GM19328 (cell line): ENCODE measurements at regions not wholly inside any gene's neighbourhood (a gene's known extent, or its start where the extent isn't known, plus 50 kb on each side); places are given as distances from the start of the nearest gene placed in this dataset.

ENCODE experiments used
- ATAC-seq: cut with Tn5 transposase; IDR thresholded peaks from one replicate; pipeline ENCODE4 v1.9.1; 2021; ENCODE audit warnings: mild to moderate bottlenecking, moderate library complexity; ENCODE audit not compliant: unreplicated experiment

DNA sequence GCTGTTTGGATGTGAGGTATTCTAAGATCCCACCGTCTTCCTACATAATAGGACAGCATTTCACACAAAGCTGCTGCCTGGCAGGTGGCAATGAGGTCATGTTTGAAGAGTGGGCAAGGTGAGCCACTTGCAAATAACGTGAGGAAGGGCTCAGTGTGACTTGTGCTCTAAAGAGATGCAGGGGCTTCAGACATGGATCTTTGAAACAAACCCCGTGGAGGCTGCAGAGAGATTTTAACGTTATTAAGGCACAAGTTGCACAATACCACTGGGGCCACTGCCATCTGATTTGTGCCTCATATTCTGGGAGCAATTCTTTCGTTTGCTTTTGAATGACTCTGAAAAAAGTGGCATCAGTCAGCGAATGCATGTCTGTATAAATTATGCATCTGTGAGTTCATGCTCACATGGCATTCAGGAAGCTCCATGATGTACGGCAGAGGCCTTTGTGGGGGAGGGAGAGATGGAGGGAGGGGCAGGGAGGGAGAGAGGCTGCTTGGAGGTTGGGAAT is 362.0 kb downstream of the SOX11 start:
- ATAC-seq: no peak

DNA sequence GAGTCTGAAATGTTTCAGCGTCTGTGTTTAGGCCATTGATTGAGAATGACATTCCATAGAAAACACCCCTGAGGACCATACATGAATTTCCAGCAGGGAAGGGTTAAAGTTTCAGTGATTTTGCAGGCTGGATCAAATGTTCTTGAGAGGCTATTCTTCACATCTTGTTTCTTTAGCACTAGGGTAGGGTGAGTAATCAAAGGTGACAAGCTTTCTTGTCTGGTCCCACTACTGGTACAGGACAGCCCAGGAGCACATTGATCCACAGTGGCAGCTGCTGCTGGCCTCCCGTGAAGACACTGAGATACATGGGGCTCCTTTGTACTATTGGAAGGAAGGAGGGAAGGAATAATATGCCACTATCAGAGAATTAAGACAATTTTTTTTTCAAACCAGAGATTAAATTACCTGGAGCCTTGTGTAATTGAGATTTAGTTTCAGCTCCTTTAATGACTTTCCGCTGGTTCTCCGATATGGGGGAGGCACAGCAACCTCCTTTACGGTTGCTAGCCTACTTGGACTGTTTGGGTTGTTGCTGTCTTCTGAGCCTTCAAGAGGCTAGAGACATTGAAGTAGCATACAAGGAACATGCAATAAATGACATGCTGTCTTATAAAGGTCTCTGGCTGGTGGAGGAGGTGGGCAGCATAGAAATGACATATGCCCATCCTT is 368.9 kb downstream of the SOX11 start:
- ATAC-seq: no peak

DNA sequence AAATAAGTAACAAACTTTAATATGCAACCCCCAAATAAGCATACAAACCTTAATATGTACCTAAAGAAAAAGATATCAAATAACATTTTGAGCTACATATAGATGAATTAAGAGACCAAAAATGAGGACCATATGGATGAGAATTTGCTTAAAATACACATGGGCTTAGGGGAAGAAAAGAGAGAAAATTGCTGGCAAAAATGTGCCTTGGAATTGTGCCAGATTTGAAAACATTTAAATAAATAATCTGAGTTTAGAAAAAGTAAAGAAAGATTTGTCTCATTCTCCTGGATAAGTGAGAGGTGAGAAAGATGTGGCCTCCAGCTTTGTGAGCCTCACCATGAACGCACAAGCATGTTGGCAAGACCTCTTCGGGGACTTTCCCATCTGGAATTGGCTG is 372.6 kb downstream of the SOX11 start:
- ATAC-seq: no peak

DNA sequence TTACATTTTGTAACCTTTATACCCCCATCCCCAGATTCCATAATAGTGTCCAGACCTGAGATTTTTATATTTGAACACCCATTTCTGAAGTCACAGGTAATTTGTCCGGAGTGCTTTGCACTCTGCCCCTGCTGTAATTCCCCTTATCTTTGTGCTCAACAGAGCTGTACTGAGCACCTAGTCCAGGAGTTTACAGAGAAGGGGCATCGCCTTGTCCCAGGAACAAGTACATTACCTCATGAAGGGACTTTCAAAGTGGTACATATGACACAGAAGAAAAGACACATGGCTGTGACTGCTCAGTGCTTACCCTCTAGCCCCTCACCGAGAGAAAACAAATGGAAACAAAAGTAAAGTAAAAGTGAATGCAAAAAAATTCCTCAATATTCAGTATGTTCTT is 373.5 kb downstream of the SOX11 start:
- ATAC-seq: no peak

DNA sequence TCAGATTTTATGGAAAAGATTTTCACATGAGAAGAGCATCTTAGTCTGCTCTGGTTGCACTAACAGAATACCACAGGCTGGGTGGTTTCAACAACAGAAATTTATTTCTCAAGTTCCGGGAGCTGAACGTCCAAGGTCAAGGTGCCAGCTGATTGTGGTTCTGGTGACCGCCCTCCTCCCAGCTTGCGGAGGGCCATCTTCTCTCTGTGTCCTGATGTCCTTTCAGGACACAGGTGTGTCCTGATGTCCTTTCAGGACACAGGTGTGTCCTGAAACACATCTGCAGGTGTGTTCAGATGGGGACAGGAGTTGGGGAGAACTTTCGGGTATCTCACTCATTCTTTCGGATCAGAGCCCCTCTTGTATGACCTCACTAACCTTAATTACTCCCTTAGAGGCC is 374.9 kb downstream of the SOX11 start:
- ATAC-seq: no peak

DNA sequence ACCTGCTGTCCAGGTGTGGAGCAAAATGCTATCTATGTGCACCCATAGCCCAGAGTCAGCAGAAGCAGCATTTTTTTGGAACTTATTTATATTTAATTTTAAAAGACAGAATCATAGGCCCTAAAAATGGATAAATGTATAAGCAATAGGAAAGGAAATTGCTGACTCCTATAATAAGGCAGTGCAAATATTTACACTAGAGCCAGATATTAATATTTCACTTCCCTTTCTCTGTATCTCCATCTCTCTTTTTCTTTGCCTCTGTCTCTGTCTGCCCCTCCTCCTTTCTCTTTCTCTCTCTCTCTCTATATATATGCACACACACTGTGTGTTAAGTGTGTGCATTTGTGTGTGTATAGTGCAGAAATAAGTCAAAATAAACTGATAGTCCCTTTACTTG is 375.6 kb downstream of the SOX11 start:
- no peak for ATAC-seq

DNA sequence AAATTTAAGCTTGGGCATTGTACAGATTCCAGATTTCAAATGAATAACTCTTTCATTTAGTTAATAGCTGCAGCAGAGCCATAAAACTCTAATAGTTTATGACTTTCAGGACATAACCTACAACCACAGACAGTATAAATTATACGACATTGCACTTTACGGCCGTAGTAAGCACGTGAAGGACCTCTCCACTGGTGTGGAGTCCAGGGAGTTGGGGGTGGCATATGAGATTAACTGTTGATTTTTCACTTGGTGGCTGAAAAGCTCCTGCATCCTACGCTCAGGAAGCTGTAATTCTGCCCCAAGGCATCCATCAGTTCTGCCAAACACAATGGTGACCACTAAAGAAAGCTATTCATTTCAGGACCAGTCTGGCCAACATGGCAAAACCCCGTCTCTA is 376.2 kb downstream of the SOX11 start:
- no peak for ATAC-seq

DNA sequence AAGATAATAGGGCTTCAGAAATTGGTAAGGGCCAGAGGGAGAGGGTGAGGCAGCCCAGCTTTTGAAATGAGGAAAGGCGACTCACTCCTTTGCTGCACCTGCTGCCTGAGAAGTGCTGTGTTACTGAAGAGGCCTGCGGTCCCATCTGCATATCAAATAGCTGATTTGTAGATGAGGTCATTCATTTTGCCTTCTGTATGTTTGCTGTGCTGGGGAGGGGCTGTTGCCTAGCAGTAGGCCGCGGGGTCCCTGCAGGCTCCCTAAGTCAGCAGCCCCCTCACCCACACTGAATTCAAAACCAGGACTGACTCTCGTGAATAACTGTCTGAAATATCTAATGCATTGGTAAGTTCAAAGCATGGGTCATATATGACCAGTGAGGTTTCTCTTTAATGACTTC is 377.2 kb downstream of the SOX11 start:
- ATAC-seq: no peak

DNA sequence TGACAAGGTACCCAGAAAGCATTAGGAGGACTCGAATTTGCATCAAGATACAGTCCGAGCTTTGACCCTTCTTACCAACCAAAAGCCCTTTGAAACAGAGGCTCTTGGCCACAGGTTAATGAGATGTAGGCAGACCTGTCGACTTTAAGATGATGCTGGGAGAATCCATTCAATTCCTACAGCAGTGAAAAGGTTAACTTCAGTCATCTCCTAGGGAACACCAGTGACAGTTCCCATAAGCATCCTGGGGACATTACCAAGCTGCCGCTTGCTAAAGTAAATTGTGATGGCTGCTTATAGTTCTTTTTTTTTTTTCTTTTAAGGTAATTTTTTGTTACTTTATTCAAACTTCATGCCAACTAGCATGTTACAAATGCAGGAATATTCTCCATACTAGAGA is 379.3 kb downstream of the SOX11 start:
- ATAC-seq: no peak

DNA sequence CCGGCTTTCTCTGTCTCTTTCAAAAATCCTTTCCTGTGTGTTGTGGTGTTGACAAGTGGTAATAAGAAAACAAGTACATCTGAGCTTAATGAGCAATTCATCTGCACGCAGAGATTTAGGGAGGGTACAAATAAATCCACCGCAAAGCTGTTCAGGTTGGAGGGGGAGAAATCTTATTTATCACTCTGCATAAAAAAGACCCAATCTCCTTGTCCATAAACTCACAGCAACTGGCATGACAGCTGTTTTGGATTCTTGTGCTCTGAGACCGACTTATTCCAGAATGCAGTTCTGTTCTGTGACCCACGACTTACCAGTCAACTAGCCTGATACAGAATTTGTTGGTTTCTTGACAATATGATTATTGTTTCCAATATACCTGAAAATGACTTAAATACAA is 380.1 kb downstream of the SOX11 start:
- ATAC-seq: no peak

DNA sequence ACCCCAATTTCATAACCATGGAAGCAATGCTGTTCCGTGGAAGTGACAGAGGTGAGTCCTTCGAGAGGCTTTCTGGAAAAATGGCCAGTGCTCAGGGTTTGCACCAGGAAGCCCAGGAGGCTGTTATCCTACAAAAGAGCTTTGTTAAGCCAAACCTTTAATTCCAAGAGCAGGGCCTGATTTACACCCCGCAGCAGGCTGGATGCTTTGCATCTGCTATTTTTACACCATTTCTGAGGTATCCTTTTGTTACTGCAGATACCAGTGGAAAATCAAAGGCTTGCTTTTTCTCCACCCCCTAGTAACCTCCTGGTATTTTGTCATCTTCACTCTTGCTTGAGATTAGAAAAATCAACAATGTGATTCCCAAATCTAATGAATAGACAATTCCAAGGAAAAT is 380.6 kb downstream of the SOX11 start:
- no peak for ATAC-seq

DNA sequence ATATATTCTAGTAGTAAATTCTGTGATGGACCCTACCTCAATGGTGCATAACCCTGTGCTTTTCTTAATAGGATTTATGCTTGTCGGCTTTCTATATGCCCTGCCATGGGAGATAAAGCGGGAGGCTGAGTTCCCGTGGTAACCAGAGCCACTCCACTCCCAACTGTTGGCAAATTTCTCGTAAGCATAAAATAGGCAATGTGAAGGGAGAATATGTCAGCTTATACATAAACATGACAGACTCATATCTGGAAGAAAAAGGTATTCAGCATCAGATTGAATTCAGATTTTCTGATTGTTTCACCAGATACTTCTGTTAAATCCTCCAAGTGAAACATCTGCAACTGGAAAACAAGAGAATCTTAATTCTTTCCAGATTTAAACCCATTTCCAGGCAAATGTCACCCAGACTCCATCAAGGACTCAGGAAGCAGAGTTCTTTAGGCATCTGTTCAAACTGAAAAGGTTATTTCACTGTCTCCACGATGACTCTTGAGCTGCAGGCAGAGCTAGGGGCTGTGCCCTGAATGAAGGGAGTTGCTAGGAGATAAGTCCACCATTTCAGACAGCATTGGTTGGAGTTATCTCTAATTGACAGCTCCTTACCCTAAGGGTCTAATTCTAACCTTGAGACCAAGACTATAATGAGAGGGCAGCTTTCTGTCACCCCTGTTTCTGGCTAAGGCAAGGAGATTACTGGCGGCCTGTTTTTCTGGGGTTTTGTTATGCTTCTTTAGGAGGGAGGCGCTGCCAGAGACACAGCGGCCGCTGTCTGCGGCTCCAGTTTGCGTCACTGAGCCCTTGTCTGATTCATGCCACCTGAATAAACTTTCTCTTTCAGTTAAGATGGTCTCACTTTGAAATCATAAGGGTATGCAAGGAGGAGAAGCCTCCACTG is 381.3 kb downstream of the SOX11 start:
- ATAC-seq: no peak

DNA sequence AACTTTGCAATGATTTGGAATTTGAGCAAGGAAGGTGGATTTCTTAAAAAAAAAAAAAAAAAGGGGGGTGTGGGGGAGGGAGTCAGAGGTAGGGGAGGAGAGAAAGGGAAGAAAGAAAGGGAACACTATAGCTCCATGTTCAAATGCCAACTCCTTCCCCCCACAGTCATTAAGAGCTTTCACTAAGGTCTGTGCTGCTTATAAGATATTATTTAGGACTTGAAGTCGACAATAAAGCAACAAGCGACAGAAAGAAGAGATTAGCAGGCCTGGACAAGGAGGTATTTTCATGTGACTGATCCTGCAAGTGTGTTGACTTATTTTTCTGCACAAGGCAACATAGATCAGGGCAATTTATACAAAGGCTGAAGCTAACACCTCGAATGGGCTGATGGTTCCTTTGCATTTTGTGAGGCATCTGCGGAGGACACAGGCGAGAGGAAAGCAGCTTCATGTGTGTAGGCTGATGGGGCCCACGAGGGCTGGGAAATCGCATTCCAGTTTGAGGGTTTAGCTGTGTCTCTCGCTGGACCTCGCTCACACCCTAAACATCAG is 382.0 kb downstream of the SOX11 start:
- ATAC-seq: no peak

DNA sequence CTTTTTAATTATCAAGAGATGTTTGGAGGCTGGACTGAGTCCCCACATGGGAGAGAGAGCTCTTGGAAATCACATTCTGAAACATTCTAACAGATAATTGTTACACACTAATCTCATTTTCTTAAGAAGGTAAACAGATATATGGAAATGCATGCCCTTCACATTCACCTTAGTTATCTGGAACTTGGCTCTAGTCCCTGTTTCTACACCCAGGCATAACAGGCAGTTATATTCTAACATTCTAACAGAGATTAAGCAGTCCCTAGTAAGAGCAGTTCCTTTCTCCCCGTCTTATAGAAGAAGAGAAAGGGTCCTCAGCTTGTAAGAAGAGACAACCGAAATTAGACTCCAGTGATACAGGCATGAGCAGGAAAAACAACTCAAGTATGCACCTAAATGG is 385.4 kb downstream of the SOX11 start:
- no peak for ATAC-seq

DNA sequence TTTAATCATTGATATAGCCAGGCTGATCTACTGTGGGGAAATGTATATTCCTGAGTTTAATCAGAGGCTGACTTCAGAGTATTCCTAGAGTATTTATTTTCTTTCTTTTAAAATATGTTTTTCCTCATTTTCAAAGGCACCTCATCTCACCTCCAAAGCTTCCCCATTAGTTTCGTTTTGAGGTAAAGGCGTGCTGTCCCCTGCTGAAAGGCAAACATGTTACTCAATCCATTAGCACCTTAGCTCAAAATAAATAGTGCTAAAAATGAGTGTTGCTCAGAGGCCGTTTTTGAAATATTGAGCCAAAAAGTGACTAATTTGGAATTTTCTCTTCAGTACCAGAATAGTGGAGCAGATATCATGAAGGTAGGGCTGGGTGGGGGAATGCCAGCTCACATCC is 386.2 kb downstream of the SOX11 start:
- no peak for ATAC-seq

DNA sequence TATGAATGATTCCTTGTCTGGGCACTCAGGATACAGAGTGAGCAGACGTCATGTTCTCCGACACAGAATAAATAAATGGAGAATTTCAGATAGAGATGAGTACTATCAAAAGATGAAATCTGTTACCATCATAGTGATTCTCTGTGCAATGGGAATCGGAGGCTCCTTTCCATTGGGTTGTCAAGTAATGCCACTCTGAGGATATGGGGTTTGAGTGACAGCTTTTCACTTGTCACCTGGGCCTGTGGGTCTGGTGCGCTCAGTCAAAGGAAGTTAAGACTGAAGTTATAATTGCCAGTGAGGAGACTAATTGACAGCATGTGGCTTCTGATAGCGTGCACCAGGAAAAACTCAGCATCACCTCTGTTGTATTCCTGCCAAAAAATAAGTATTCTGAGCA is 387.2 kb downstream of the SOX11 start:
- ATAC-seq: no peak

DNA sequence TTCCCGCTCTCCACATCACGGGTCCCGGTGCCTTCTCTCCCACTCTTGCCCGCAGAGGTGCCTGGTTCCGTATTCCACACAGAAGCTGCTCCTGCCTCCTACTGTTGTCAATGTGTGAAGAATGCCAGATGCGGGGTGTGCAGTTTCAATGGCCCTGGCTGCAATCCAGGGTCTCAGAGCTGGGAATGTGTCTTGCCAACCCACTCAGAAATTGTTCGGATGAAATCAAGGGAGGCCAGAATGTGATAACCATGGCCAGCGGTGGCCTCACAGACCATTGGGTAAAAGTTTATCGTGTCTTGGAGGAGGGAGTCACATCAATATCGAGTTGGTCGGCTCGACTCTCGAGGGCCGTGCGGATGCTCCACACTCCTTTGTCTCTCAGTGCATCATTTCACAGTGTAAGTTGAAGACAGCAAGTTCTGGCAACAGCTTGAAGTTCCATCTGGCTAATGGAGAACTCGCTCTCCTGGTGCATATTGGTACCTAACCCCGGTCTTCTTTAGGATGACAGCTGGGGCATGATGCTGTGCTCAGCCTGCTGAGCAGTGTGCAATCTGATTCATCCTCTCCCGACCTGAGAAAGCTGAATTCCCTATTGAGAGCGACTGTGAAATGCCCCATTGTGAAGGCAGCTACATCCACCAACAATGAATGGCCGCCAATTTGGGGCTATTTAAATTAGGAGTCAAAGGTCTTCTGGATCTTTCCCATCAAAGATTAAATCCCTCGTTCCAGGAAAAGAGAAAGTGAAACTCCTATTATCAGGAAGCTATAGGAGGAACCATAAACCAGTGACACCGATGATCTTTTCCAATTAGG is 389.0 kb downstream of the SOX11 start:
- ATAC-seq: no peak

DNA sequence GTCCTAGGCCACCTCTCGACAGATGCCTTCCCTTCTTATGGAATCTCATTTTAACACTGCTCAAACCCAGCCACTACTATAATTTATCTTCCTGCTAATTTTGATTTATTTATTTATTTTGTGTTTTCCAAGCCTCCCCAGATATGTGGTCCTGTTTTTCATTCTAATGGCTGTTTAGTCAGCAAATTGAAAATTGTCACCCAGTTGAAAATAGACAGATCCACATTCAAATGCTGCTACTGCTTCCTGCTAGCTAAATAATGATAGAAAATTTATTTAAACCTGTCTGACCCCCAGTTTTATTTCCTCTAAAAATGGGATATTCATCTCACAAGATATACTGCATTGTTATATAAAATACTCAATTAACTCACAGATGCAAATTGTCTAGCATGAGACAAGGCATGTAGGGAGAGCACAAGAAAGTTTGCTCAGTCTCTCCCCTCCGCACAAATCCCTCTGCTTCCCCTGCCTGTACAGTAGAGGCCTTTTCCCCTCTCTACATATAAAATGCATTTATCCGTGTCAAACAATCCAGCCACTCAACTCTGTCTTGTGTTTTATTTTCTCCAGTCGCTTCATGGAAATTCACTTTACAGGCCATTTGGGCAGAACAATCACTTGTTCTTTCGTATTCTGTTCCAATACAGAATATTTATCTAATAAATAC is 389.9 kb downstream of the SOX11 start:
- no peak for ATAC-seq

DNA sequence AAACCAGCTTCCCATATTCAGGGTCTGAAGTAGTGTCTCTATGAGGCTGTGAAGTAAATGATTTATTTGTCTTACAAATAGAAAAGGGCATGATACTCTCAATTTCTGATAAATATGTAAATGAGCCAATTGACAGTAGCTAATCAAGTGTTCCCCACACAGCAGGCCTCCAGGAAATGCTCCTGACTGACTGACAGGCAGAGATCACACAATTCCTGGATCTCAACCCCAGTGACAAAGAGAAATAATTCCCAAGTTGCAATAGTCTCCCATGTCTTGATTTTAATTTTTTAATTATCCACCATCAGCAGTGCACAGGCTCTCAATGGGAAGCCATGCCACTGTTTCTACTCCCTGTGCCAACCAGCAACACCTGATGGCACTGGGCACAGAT is 390.4 kb downstream of the SOX11 start:
- no peak for ATAC-seq

DNA sequence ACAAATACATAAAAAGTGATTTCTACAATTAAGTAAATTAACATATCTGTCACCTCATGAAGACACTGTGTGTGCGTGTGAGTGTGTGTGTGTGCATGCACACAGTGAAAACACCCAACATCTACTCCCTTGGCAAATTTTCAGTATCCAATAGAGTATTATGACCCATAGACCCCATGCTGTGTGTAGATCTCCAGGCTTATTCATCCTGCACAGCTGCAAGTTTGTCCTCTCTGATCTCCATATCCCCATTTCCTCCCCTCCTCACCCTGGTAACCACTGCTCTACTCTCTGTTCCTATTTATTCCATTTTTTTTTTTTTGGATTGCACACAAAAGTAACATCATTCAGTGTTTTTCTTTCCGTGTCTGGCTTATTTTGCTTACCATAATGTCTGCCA is 391.0 kb downstream of the SOX11 start:
- no peak for ATAC-seq

DNA sequence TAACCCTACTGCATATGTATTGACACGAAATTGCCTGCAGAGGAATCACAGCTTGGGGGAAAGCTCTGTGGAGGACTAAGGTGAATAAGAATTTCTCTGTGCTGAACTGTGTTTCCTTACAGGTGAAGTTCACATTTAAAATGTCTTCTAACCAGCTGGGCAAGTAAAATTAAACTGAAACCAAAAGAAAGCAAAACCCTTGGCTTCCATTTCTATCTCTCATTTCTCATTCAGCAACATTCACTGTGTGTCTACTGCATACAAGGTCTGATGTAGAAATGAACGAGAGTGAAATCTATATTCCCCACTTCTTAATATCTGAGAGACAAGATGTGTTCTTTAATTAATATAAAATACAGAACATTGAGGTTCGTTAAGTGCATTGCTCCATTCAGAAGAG is 397.3 kb downstream of the SOX11 start:
- no peak for ATAC-seq
